Heart left ventricle (tissue), 16 donors: ENCODE measurements at regions not wholly inside any gene's neighbourhood (a gene's known extent, or its start where the extent isn't known, plus 50 kb on each side); places are given as distances from the start of the nearest gene placed in this dataset.

Source experiments
- ATAC-seq, 4 donors: fragments of 200-7000 bp; cut with Tn5 transposase; one replicate each; pipeline ENCODE4 v1.9.1; 2020 to 2022; ENCODE audit warnings: moderate library complexity in 4 of 4, mild to moderate bottlenecking in 3 of 4, moderate number of reproducible peaks in 1 of 4
- DNase-seq, 5 donors: peaks; one replicate each; pipeline ENCODE4 v3.0.0-alpha.2; 2020
- H3K27ac ChIP-seq, 12 donors: fragments of 200-600 bp; sonication (generic) in 4 of 12; one replicate each; pipeline versions ENCODE4 v1.5.0 to v1.8.0; 2016 to 2022; ENCODE audit warnings: mild to moderate bottlenecking in 2 of 12
- H3K27me3 ChIP-seq, 9 donors: fragments of 200-600 bp; sonication (generic) in 2 of 9; one replicate each; pipeline versions ENCODE4 v1.5.1 to v1.8.0; 2016 to 2022; ENCODE audit warnings: mild to moderate bottlenecking in 3 of 9
- H3K36me3 ChIP-seq, 9 donors: fragments of 200-600 bp; sonication (generic) in 2 of 9; one replicate each; pipeline versions ENCODE4 v1.5.0 to v1.8.0; 2018 to 2022; ENCODE audit warnings: mild to moderate bottlenecking in 2 of 9
- H3K4me1 ChIP-seq, 12 donors: fragments of 200-600 bp; sonication (generic) in 4 of 12; one replicate each; pipeline versions ENCODE4 v1.5.0 to v1.8.0; 2016 to 2022; ENCODE audit warnings: mild to moderate bottlenecking in 3 of 12
- H3K4me3 ChIP-seq, 12 donors: fragments of 200-600 bp; sonication (generic) in 4 of 12; one replicate each; pipeline versions ENCODE4 v1.5.0 to v1.8.0; 2017 to 2022; ENCODE audit warnings: mild to moderate bottlenecking in 9 of 12, moderate library complexity in 4 of 12
- H3K9me3 ChIP-seq, 12 donors: fragments of 200-600 bp; sonication (generic) in 4 of 12; one replicate each; pipeline versions ENCODE4 v1.5.0 to v1.8.0; 2016 to 2022; ENCODE audit warnings: mild to moderate bottlenecking in 1 of 12
- CTCF ChIP-seq, 12 donors: fragments of 200-600 bp; sonication (generic) in 4 of 12; IDR thresholded peaks; one replicate each; pipeline versions ENCODE4 v1.5.0 to v1.8.0; 2018 to 2022; ENCODE audit warnings: antibody characterized with exemption in 12 of 12, mild to moderate bottlenecking in 5 of 12
- POLR2A ChIP-seq, 2 donors: fragments of 450-650 bp; IDR thresholded peaks; one replicate each; pipeline ENCODE4 v1.6.1; 2017; ENCODE audit warnings: antibody characterized with exemption in 2 of 2, mild to moderate bottlenecking in 2 of 2, moderate library complexity in 2 of 2
- WGBS, 4 donors: extraction: QIAGEN DNeasy Blood & Tissue Kit in 2 of 4; methylation state at CpG; one replicate each; pipeline versions ENCODE4 v1.1.5 to v1.1.7; 2013 to 2018; 5-methylcytosine and 5-hydroxymethylcytosine counted together
- intact Hi-C, 10 donors: fragments of 100-400 bp; cut with DNase I; formaldehyde crosslinking; loops; one replicate each; pipeline versions ENCODE4 v1.11.1 to v1.14.2; 2022
- donor health status: ischemic (EF 13 %, LVEDD 7.1; RV severe dilation, severe dysfunction).
- donor health status: healthy with polysubstance abuse.
- donor health status: DM: no; HTN: yes; CAD: no.
- donor health status: DM: no; HTN: no; CAD: no.
- donor health status: ischemic (EF 25% LVEDD 6.9; RV normal size, moderate dysfunction).
- donor health status: ischemic (EF 25% LVEDD 5.7; RV mildly dilated, moderate dysfunction).
- donor health status: healthy.
- donor health status: DM: yes; HTN: yes; CAD: no.
- donor health status: ischemic (EF 35%, LVEDD 5.7; RV mildly dilated, moderate dysfunction).
- donor health status: nonischemic (EF 11% LVEDD 7.7; RV severe dilation, severe dysfunction).
- donor health status: DM: yes; HTN: yes; CAD: no.
- donor health status: PGD.
- donor health status: ischemic (EF 29% LVEDD 5.4; RV normal size, mild dysfunction).
- donor health status: nonischemic (EF 23%, LVEDD 6.1; RV moderate dilation, normal function).

GRCh38 chr2:220441404-220441803, 814.0 kb downstream of the SLC4A3 start:
- Histone ChIP-seq H3K4me3 (no peak overlapping the region), H3K27ac (no peak overlapping the region), H3K27me3 (no peaks in the 10 kb centered on the region), H3K36me3 (no peaks in the 10 kb centered on the region), H3K9me3 (peaks cover 0 to 3% (median 0%) of the 10 kb centered on the region in 12 donors), H3K4me1 (no peaks in the 10 kb centered on the region)
- DNase-seq: no peak
- ATAC-seq: no peak
- TF ChIP-seq CTCF (IDR thresholded peaks at IDR 0.05) (no peak), POLR2A (IDR thresholded peaks at IDR 0.05) (no peak)
- intact Hi-C loops: no loop called here
- 81 to 85% (median 84%) methylated on average over 3 of the region's 3 CpGs for WGBS, 4 donors

GRCh38 chr2:220442012-220442411, 814.6 kb downstream of the SLC4A3 start:
- WGBS, 4 donors: 81 to 96% (median 89%) methylated on average over 3 of the region's 3 CpGs
- no peak for TF ChIP-seq CTCF (IDR thresholded peaks at IDR 0.05)
- TF ChIP-seq POLR2A (IDR thresholded peaks at IDR 0.05): no peak
- Histone ChIP-seq H3K9me3 (peaks cover 0 to 3% (median 0%) of the 10 kb centered on the region in 12 donors), H3K4me3 (no peak overlapping the region), H3K27me3 (no peaks in the 10 kb centered on the region), H3K36me3 (no peaks in the 10 kb centered on the region), H3K27ac (no peak overlapping the region), H3K4me1 (no peaks in the 10 kb centered on the region)
- intact Hi-C loops: no loop called here
- ATAC-seq: no peak
- DNase-seq: no peak

- no peak overlapping the region for H3K4me3 ChIP-seq
- intact Hi-C loops: no loop called here
- no peak for DNase-seq
Measured at GRCh38 chr2:220445429-220446105, 818.1 kb downstream of the SLC4A3 start.

More at GRCh38 chr2:220445429-220446105, 818.1 kb downstream of the SLC4A3 start:
- Histone ChIP-seq H3K27ac (no peak overlapping the region), H3K9me3 (no peaks in the 10 kb centered on the region), H3K36me3 (no peaks in the 10 kb centered on the region), H3K27me3 (peaks cover 0 to 4% (median 0%) of the 10 kb centered on the region in 9 donors), H3K4me1 (no peaks in the 10 kb centered on the region)
- TF ChIP-seq CTCF (IDR thresholded peaks at IDR 0.05) (no peak), POLR2A (IDR thresholded peaks at IDR 0.05) (no peak)
- no peak for ATAC-seq
- WGBS, 4 donors: 77 to 86% (median 81%) methylated on average over 2 of the region's 2 CpGs
